ENCODE measurements at regions not wholly inside any gene's neighbourhood (a gene's known extent, or its start where the extent isn't known, plus 50 kb on each side); places are given as distances from the start of the nearest gene placed in this dataset.

DNA sequence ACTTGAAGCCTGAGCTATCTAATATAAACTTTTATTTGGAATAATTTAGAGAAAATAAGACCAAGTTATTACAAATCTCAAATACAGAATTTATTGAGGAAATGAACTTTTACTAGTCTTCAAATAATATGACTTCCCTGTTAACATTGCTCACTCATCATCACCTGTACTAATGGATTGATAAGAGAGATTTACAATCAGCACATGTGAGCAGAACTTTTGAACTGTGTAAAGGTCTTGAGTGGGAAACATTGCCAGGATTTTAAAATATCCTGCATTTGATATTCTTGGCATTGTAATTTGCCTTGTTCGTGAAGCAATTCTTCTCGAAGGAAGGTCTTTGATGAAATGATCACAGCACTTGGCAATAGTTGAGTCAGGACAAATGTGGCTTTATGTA is 111.9 kb downstream of the FGF9 start:
- Histone ChIP-seq H3K4me1 (no peaks in the 10 kb centered on the region), H3K27me3 (no peaks in the 10 kb centered on the region), H3K9me3 (no peaks in the 10 kb centered on the region), H3K4me3 (no peak overlapping the region), H3K27ac (no peak overlapping the region), H3K36me3 (no peaks in the 10 kb centered on the region)
- TF ChIP-seq, protein P1, sequence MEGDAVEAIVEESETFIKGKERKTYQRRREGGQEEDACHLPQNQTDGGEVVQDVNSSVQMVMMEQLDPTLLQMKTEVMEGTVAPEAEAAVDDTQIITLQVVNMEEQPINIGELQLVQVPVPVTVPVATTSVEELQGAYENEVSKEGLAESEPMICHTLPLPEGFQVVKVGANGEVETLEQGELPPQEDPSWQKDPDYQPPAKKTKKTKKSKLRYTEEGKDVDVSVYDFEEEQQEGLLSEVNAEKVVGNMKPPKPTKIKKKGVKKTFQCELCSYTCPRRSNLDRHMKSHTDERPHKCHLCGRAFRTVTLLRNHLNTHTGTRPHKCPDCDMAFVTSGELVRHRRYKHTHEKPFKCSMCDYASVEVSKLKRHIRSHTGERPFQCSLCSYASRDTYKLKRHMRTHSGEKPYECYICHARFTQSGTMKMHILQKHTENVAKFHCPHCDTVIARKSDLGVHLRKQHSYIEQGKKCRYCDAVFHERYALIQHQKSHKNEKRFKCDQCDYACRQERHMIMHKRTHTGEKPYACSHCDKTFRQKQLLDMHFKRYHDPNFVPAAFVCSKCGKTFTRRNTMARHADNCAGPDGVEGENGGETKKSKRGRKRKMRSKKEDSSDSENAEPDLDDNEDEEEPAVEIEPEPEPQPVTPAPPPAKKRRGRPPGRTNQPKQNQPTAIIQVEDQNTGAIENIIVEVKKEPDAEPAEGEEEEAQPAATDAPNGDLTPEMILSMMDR (IDR thresholded peaks at IDR 0.05): no peak
- DNase-seq (no peak), FAIRE-seq (no peak), ATAC-seq (no peak)
- 66 to 89% methylated on average over 2 of the region's 2 CpGs for WGBS, 2 donors
- intact Hi-C loops (cut with DNase I): no loop called here

GRCh38 chr13:21785990-21786389 is 115.1 kb downstream of the FGF9 start:
- H3K4me3 ChIP-seq: no peak overlapping the region
- H3K27ac ChIP-seq: no peak overlapping the region
- no peaks in the 10 kb centered on the region for H3K9me3 ChIP-seq
- H3K36me3 ChIP-seq: no peaks in the 10 kb centered on the region
- TF ChIP-seq, protein P1 (IDR thresholded peaks at IDR 0.05): no peak
- 82 to 84% methylated on average over 2 of the region's 2 CpGs for WGBS, 2 donors
- FAIRE-seq (no peak), DNase-seq (no peak), ATAC-seq (no peak)
- H3K27me3 ChIP-seq: no peaks in the 10 kb centered on the region
- intact Hi-C loops (cut with DNase I): no loop called here
- H3K4me1 ChIP-seq: no peaks in the 10 kb centered on the region

- no peaks in the 10 kb centered on the region for H3K9me3 ChIP-seq
- FAIRE-seq (no peak), ATAC-seq (no peak), DNase-seq (no peak)
- WGBS, 2 donors: 76 to 87% methylated on average over 5 of the region's 5 CpGs
- H3K4me3 ChIP-seq: no peak overlapping the region
- H3K27me3 ChIP-seq: no peaks in the 10 kb centered on the region
- no peaks in the 10 kb centered on the region for H3K4me1 ChIP-seq
- H3K36me3 ChIP-seq: no peaks in the 10 kb centered on the region
- intact Hi-C loops (cut with DNase I): no loop called here
- H3K27ac ChIP-seq: no peak overlapping the region
- TF ChIP-seq, protein P1 (IDR thresholded peaks at IDR 0.05): no peak
Measured at GRCh38 chr13:21796066-21796465, 125.2 kb downstream of the FGF9 start.

DNA sequence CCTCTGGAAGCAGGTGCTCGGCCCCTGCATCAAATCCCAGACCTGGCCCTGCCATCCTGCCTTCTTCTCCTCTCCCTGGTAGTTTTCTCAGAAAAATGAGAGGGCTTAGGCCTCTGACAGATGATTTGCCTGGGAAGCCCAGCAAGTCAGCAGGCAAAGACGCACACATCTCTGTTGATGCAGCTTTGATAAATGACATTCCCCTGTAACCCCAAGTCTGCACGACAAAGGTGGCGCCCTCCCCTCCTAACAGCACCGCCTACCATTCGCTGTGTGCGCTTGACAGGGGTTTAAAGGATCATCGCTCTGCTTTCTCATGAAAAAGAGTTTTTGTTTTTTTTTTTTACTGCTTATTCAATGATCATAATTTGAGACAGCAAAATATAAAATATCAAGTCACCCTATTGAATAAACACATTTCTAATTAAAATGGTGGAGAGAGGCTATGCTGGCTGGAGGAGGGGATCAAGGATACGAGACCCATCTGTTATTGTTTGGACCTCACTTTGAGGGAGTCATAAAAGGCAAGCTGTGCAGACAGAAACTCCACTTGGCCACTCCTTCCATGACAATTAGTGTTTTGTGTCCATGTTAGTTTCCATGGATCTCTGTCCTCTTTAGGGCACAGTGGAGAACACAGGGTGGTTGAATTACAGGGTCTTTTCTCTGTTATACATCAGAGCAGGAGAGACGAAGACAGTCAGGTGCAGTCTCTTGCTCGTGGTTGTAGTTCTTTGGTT is 126.1 kb downstream of the FGF9 start:
- no peaks in the 10 kb centered on the region for H3K27me3 ChIP-seq
- FAIRE-seq: no peak
- WGBS, 2 donors: 73 to 79% methylated on average over 11 of the region's 11 CpGs
- no peak overlapping the region for H3K4me3 ChIP-seq
- intact Hi-C loops (cut with DNase I): no loop called here
- H3K9me3 ChIP-seq: no peaks in the 10 kb centered on the region
- no peak for DNase-seq
- no peaks in the 10 kb centered on the region for H3K36me3 ChIP-seq
- no peak for ATAC-seq
- TF ChIP-seq, protein P1 (IDR thresholded peaks at IDR 0.05): no peak
- H3K27ac ChIP-seq: no peak overlapping the region
- H3K4me1 ChIP-seq: no peaks in the 10 kb centered on the region

- intact Hi-C loops (cut with DNase I): no loop called here
- FAIRE-seq (no peak), DNase-seq (no peak)
Measured at GRCh38 chr13:21797736-21798135, 126.9 kb downstream of the FGF9 start.

More at GRCh38 chr13:21797736-21798135, 126.9 kb downstream of the FGF9 start:
- Histone ChIP-seq H3K36me3 (no peaks in the 10 kb centered on the region), H3K9me3 (no peaks in the 10 kb centered on the region), H3K27ac (no peak overlapping the region), H3K27me3 (no peaks in the 10 kb centered on the region), H3K4me3 (no peak overlapping the region), H3K4me1 (no peaks in the 10 kb centered on the region)
- TF ChIP-seq, protein P1 (IDR thresholded peaks at IDR 0.05): no peak
- WGBS, 2 donors: 74 to 87% methylated on average over 4 of the region's 4 CpGs
- ATAC-seq: no peak
